Astrocyte of the cerebellum (primary cell): ENCODE measurements at regions not wholly inside any gene's neighbourhood (a gene's known extent, or its start where the extent isn't known, plus 50 kb on each side); places are given as distances from the start of the nearest gene placed in this dataset.

Experiments
- DNase-seq: peaks from one replicate; pipeline ENCODE4 v3.0.0-alpha.2; 2011; ENCODE audit warnings: low read depth
- H3K4me3 ChIP-seq: 2 replicates; pipeline ENCODE4 v1.5.1; 2011; ENCODE audit warnings: mild to moderate bottlenecking, low read depth, low read length, moderate library complexity
- CTCF ChIP-seq: IDR thresholded peaks from 2 replicates; pipeline ENCODE4 v1.5.1; 2012; ENCODE audit warnings: low read length, low read depth, moderate library complexity, mild to moderate bottlenecking; ENCODE audit errors: missing control alignments
- in situ Hi-C: cut with HindIII; loops from 2 replicates; pipeline ENCODE4 v1.10.0; 2017; ENCODE audit warnings: low sequenced_read_pairs

DNA sequence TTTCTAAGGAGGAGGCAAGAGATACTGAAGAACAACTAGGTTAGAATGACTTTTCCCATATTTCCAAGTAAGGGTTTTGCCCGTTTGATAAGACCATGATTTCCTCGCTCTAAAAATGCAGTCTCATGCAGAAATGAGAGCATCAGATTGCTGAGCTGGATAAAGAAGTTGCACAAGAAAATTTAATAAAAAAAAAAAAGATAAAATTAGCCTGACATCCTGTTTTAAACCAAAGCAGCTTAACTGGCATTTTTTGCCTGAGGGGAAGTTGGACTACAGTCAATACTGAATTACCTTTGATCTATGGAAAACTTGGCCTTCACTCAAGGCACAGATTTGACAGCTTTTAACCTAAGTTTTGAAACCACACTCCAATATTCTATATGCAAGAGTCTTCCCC lies 208.4 kb downstream of the GASK1B start:
- no peak overlapping the region for H3K4me3 ChIP-seq
- no peak for DNase-seq
- no peak for TF ChIP-seq CTCF
- in situ Hi-C loops = no loop called here

- in situ Hi-C loops = no loop called here
Measured at GRCh38 chr4:157961229-157961990, 211.4 kb downstream of the GASK1B start.

GRCh38 chr4:157957905-157958304 lies 214.9 kb downstream of the GASK1B start:
- in situ Hi-C loops = no loop called here
- DNase-seq = no peak
- no peak for TF ChIP-seq CTCF
- no peak overlapping the region for H3K4me3 ChIP-seq

More at GRCh38 chr4:157961229-157961990, 211.4 kb downstream of the GASK1B start:
- DNase-seq = no peak
- TF ChIP-seq CTCF = no peak
- H3K4me3 ChIP-seq = no peak overlapping the region

DNA sequence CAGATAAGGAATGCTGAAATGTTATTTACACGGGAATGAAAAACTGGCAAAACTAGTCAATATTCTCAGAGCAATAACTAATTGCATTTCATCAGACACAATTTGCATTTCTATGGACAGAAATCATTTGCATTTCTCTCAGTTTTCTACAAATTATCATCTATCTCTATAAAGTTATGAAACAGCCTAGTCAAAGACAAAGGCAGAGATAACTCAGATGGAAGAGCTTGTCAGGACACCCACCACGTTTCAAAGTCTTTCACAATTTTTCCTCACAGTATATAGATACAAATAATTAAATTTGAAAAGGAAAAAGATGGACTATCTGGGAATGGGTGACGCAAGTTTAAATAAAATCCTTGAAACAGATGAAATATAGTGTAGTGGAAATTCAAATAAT lies 230.8 kb downstream of the GASK1B start:
- in situ Hi-C loops = no loop called here
- TF ChIP-seq CTCF = no peak
- no peak for DNase-seq
- H3K4me3 ChIP-seq = no peak overlapping the region

DNA sequence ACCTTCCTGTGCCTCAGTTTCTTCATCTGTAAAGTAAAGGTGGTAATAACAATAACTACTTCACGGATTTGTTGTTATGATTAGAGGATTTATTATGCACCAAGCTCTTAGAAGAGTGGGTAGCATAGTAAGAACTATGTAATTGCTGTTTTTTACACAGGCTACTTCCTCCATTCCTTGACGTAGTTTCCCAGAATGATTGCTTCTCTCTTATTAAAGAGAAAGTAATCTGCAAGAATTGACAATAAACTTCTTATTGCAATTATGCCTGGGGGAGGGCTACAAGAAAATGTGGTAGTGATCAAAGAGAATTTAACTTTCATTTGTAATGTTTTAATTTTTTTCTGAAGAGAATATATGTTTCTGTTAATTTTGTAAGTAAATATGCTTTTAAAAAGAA lies 238.7 kb downstream of the GASK1B start:
- in situ Hi-C loops = no loop called here
- no peak for DNase-seq
- no peak for TF ChIP-seq CTCF
- H3K4me3 ChIP-seq = no peak overlapping the region

DNA sequence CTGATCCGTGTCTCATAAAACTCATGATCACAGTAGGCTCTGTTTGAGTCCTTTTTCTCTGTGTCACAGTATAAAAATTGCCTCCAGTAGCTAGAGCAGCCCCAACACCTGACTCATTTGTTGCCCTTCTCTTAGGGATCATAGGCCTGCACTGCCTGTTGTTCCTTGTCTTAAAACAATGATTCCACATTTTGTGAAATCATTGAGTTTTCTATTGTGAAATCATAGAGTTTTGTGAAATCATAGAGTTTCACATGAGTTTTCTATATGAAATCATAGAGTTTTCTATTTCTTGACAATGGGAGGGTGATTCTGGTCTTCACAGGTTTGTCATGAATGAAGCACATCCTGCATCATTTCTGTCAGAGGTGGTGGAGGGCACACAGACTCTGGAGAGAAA lies 239.9 kb downstream of the GASK1B start:
- no peak for DNase-seq
- H3K4me3 ChIP-seq = no peak overlapping the region
- TF ChIP-seq CTCF = no peak
- in situ Hi-C loops = no loop called here
